ENCODE measurements at regions not wholly inside any gene's neighbourhood (a gene's known extent, or its start where the extent isn't known, plus 50 kb on each side); places are given as distances from the start of the nearest gene placed in this dataset.

DNA sequence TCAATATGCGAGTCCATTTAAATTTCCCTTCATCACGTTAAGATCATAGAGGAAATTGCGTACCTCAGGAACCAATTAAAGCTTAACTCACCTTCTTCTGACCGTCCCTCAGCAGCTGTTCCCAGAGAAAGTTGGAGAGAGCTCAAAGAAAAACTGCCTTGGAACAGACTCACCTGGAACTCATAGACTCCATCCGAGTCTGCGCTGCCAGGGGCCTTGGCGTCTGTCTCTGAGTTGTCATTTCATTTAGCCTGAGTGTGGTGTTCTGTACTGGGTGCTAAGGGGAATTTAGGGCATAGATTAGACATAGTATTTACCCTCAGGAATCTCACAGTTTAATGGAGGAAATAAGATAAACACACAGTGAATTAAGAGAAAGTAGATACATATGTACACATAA, 892.7 kb downstream of the TLE1 start:
- H3K27me3 ChIP-seq (ENCODE audit: control insufficient read depth in 2 of 2, insufficient read depth in 2 of 2, low read length in 2 of 2): no peaks in the 10 kb centered on the region
- H3K27ac ChIP-seq (ENCODE audit: extremely low read depth, low read depth, low read length): no peak overlapping the region
- H3K36me3 ChIP-seq (ENCODE audit: control insufficient read depth, insufficient read depth, low read length): no peaks in the 10 kb centered on the region
- TF ChIP-seq RBM34 (IDR thresholded peaks at IDR 0.05; ENCODE audit: borderline replicate concordance, insufficient read depth, low read length) (no peak), ZNF41 (CRISPR knock-in tag; conservative IDR thresholded peaks at IDR 0.05) (no peak), ZNF146 (CRISPR knock-in tag; IDR thresholded peaks at IDR 0.05; ENCODE audit: unreplicated experiment) (no peak), CREM (IDR thresholded peaks at IDR 0.05; ENCODE audit: low read depth) (no peak), ZBTB1 (CRISPR knock-in tag; IDR thresholded peaks at IDR 0.05; ENCODE audit: borderline replicate concordance, low read depth) (no peak), PBX2 (CRISPR knock-in tag; IDR thresholded peaks at IDR 0.05; ENCODE audit: low read depth) (no peak), PBX2 (tag; conservative IDR thresholded peaks at IDR 0.05; ENCODE audit: low read depth) (no peak), CBFA2T3 (IDR thresholded peaks at IDR 0.05) (no peak), CBFB (CRISPR knock-in tag; IDR thresholded peaks at IDR 0.05) (no peak), ZNF445 (CRISPR knock-in tag; IDR thresholded peaks at IDR 0.05; ENCODE audit: low read depth) (no peak), MYNN (IDR thresholded peaks at IDR 0.05) (no peak), MYNN (CRISPR knock-in tag; IDR thresholded peaks at IDR 0.05) (no peak)
- TF ChIP-seq, protein P1, sequence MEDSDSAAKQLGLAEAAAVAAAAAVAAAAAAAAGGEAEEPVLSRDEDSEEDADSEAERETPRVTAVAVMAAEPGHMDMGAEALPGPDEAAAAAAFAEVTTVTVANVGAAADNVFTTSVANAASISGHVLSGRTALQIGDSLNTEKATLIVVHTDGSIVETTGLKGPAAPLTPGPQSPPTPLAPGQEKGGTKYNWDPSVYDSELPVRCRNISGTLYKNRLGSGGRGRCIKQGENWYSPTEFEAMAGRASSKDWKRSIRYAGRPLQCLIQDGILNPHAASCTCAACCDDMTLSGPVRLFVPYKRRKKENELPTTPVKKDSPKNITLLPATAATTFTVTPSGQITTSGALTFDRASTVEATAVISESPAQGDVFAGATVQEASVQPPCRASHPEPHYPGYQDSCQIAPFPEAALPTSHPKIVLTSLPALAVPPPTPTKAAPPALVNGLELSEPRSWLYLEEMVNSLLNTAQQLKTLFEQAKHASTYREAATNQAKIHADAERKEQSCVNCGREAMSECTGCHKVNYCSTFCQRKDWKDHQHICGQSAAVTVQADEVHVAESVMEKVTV (CRISPR knock-in tag; IDR thresholded peaks at IDR 0.05): no peak
- TF ChIP-seq, protein P2, sequence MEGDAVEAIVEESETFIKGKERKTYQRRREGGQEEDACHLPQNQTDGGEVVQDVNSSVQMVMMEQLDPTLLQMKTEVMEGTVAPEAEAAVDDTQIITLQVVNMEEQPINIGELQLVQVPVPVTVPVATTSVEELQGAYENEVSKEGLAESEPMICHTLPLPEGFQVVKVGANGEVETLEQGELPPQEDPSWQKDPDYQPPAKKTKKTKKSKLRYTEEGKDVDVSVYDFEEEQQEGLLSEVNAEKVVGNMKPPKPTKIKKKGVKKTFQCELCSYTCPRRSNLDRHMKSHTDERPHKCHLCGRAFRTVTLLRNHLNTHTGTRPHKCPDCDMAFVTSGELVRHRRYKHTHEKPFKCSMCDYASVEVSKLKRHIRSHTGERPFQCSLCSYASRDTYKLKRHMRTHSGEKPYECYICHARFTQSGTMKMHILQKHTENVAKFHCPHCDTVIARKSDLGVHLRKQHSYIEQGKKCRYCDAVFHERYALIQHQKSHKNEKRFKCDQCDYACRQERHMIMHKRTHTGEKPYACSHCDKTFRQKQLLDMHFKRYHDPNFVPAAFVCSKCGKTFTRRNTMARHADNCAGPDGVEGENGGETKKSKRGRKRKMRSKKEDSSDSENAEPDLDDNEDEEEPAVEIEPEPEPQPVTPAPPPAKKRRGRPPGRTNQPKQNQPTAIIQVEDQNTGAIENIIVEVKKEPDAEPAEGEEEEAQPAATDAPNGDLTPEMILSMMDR (IDR thresholded peaks at IDR 0.05 in 2 of 3, conservative IDR thresholded peaks at IDR 0.05 in 1 of 3; ENCODE audit: insufficient read depth in 2 of 3, low read depth in 1 of 3, low read length in 3 of 3): no peak
- TF ChIP-seq, protein P3, sequence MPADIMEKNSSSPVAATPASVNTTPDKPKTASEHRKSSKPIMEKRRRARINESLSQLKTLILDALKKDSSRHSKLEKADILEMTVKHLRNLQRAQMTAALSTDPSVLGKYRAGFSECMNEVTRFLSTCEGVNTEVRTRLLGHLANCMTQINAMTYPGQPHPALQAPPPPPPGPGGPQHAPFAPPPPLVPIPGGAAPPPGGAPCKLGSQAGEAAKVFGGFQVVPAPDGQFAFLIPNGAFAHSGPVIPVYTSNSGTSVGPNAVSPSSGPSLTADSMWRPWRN (IDR thresholded peaks at IDR 0.05; ENCODE audit: low read depth): no peak
- TF ChIP-seq, protein P4, sequence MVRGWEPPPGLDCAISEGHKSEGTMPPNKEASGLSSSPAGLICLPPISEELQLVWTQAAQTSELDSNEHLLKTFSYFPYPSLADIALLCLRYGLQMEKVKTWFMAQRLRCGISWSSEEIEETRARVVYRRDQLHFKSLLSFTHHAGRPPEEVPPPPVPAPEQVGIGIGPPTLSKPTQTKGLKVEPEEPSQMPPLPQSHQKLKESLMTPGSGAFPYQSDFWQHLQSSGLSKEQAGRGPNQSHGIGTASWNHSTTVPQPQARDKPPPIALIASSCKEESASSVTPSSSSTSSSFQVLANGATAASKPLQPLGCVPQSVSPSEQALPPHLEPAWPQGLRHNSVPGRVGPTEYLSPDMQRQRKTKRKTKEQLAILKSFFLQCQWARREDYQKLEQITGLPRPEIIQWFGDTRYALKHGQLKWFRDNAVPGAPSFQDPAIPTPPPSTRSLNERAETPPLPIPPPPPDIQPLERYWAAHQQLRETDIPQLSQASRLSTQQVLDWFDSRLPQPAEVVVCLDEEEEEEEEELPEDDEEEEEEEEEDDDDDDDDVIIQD (CRISPR knock-in tag; IDR thresholded peaks at IDR 0.05): no peak
- FAIRE-seq: no peak
- no peak overlapping the region for H2AFZ ChIP-seq (ENCODE audit: low read depth, low read length)
- H3K4me2 ChIP-seq (ENCODE audit: insufficient read depth, low read length): no peak overlapping the region
- POLR2A ChIA-PET: no interaction called here
- H3K9ac ChIP-seq (ENCODE audit: insufficient read depth in 1 of 2, low read depth in 2 of 2, low read length in 2 of 2): no peak overlapping the region
- no peak for ATAC-seq
- no peaks in the 10 kb centered on the region for H3K4me1 ChIP-seq (replicated peaks in 1 of 2; ENCODE audit: control insufficient read depth in 2 of 2, insufficient read depth in 2 of 2, low read length in 2 of 2)
- in situ Hi-C loops (cut with MboI) (no loop called here), intact Hi-C loops (cut with micrococcal nuclease) (no loop called here)
- no peak for DNase-seq (ENCODE audit: extremely low read depth in 1 of 4, low spot score in 3 of 4)
- H4K20me1 ChIP-seq (replicated peaks; ENCODE audit: control insufficient read depth, insufficient read depth, low read length): no peaks in the 10 kb centered on the region
- no peaks in the 10 kb centered on the region for H3K79me2 ChIP-seq (ENCODE audit: control insufficient read depth, insufficient read depth, low read length)
- WGBS (ENCODE audit: insufficient coverage, low coverage, missing lambda C conversion rate): 2% methylated on average over 6 of the region's 7 CpGs
- no peaks in the 10 kb centered on the region; the same call in 1 of the 2 replicates for H3K9me3 ChIP-seq (replicated peaks; ENCODE audit: control insufficient read depth, insufficient read depth, low read depth, low read length)
- H3K9me1 ChIP-seq (ENCODE audit: control insufficient read depth, insufficient read depth, low read length): no peaks in the 10 kb centered on the region
- no TSS peak for BruUV-seq (replicated peaks)
- no peak overlapping the region for H3K4me3 ChIP-seq
- CTCF ChIA-PET (ENCODE audit: low intra/inter-chr PET ratio): no interaction called here
